SJCRH30 (cell line): ENCODE measurements at regions not wholly inside any gene's neighbourhood (a gene's known extent, or its start where the extent isn't known, plus 50 kb on each side); places are given as distances from the start of the nearest gene placed in this dataset.
"Not testable (repeated sequence)": the region's sequence is repeated elsewhere in the genome, so short reads cannot be mapped to it uniquely, and the experiment has no call there.

Experiments
- DNase-seq, 2 experiments: peaks; one replicate each; pipeline ENCODE4 v3.0.0-alpha.2; 2015 to 2020
- H3K27ac ChIP-seq: fragments of 250-450 bp; sonication (Bioruptor Pico); 2 replicates; pipeline ENCODE4 v1.5.1; 2020; ENCODE audit warnings: mild to moderate bottlenecking, moderate library complexity
- H3K27me3 ChIP-seq: fragments of 250-450 bp; sonication (Bioruptor Pico); 2 replicates; pipeline ENCODE4 v1.5.1; 2020; ENCODE audit warnings: mild to moderate bottlenecking, moderate library complexity
- H3K36me3 ChIP-seq: fragments of 250-450 bp; sonication (Bioruptor Pico); 2 replicates; pipeline ENCODE4 v1.5.1; 2020; ENCODE audit warnings: mild to moderate bottlenecking, moderate library complexity
- H3K4me1 ChIP-seq: fragments of 250-450 bp; sonication (Bioruptor Pico); 2 replicates; pipeline ENCODE4 v1.5.1; 2020; ENCODE audit warnings: mild to moderate bottlenecking, moderate library complexity
- H3K4me3 ChIP-seq: fragments of 250-450 bp; sonication (Bioruptor Pico); 2 replicates; pipeline ENCODE4 v1.5.1; 2020; ENCODE audit warnings: mild to moderate bottlenecking, moderate library complexity
- H3K9me3 ChIP-seq: fragments of 250-450 bp; sonication (Bioruptor Pico); replicated peaks from 2 replicates; pipeline ENCODE4 v1.5.1; 2020; ENCODE audit warnings: mild to moderate bottlenecking, moderate library complexity

DNA sequence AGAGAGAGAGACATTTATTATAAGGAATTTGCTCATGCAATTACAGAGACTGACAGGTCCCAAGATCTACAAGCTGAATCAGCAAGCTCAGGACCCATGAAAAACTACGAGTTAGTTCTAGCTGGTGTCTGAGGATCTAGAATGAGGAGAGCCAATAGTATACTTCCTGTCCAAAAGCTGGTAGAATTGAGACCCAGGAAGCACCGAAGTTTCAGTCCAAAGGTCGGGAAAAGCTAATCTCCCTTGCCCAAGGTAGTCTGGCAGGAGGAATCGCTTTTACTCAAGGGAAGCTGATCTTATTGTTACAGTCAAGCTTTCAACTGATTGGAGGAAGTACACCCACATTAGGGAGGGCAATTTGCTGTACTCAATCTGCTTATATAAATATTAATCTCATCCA is 389.6 kb downstream of the ADCYAP1 start:
- no peak for DNase-seq
- Histone ChIP-seq H3K36me3 (no peaks in the 10 kb centered on the region), H3K27ac (no peak overlapping the region), H3K27me3 (no peaks in the 10 kb centered on the region), H3K4me3 (no peak overlapping the region), H3K4me1 (no peaks in the 10 kb centered on the region), H3K9me3 (no peaks in the 10 kb centered on the region)

DNA sequence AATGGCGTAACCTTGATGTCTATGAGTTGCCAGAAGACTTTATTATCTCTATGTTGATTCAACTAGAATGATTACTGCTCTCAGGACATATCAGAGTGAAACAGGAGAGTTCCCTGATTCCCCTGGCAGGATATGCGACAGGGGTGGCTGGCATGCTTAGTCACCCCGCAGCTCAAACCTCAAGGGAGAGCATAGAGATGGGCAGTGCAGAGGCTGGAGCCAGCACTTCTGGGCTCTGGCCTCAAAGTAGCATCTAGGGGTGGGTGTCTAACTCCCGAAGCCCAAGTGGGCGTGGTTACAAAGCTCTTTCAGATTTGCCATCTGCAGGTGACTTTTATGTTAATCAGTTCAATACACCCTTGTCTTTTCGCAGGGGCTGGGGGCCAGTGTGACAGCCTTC is 391.6 kb downstream of the ADCYAP1 start:
- H3K4me1 ChIP-seq = no peaks in the 10 kb centered on the region
- no peak overlapping the region for H3K27ac ChIP-seq
- H3K4me3 ChIP-seq = no peak overlapping the region
- no peaks in the 10 kb centered on the region for H3K27me3 ChIP-seq
- no peaks in the 10 kb centered on the region for H3K36me3 ChIP-seq
- DNase-seq = no peak
- H3K9me3 ChIP-seq = no peaks in the 10 kb centered on the region

DNA sequence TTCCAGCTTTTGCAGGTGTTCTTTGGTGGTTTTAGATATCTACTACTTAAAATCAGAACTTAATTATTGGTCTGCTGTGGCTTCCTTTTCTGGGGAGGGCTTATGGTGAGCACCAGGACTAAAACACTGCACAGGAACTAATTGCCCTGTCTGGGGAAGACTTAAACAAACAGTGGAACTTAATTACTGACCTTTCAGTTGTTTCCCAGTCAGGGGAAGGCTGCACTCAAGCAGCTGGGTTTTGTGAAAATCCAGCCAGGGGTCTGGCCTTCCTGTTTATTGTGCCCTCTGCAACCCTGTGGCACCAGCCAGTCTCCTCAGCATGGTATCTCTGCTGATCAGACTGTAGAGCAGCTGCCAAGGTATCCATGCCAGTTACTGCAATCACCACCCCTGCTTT is 398.2 kb downstream of the ADCYAP1 start:
- no peaks in the 10 kb centered on the region for H3K27me3 ChIP-seq
- H3K36me3 ChIP-seq = no peaks in the 10 kb centered on the region
- no peaks in the 10 kb centered on the region for H3K9me3 ChIP-seq
- DNase-seq = no peak
- H3K4me1 ChIP-seq = no peaks in the 10 kb centered on the region
- no peak overlapping the region for H3K4me3 ChIP-seq
- no peak overlapping the region for H3K27ac ChIP-seq

DNA sequence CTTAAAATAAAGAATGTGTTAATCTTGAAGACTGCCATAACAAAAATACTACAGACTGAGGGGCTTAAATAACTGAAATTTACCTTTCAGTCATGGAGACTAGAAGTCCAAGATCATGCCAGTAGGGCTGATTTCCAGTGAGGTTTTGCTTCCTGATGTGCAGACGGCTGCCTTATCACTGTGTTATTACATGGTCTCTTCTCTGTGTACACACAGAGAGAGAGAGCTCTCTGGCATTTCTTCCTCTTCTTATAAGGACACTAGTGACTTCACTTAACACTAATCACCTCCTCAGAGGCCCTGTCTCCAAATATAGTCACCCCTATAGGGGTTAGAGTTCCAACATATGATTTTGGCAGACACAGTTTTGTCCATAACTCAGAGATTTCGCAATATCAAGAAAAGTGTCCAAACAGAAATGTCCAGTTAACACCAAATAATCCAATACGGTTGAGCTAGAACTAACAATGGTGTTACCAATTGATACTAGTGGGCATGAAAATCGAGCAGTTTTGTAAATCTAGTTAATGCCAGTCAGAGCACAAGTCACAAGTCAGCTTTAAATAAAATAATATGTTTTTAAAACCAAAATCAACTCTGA is 399.8 kb downstream of the ADCYAP1 start:
- no peaks in the 10 kb centered on the region for H3K27me3 ChIP-seq
- H3K27ac ChIP-seq = no peak overlapping the region
- no peaks in the 10 kb centered on the region for H3K36me3 ChIP-seq
- no peaks in the 10 kb centered on the region for H3K9me3 ChIP-seq
- no peaks in the 10 kb centered on the region for H3K4me1 ChIP-seq
- H3K4me3 ChIP-seq = no peak overlapping the region
- no peak for DNase-seq

DNA sequence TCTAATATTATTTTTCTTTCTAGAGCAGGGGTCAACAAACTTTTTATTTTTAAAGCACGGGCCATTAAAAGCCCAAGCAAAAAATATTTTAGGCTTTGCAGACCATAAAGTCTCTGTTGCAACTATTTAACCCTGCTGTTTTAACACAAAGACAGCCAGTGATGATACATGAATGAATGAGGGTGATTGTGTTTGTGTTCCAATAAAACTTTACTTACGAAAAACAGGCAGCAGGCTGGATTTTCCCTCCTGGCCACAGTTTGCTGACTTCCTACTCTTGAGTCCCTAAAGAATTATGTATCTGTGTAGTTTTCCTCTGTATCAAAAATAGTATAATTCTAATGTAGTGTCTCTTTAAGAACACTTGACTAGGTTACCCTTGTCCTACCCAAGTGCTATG is 402.0 kb downstream of the ADCYAP1 start:
- Histone ChIP-seq H3K36me3 (no peaks in the 10 kb centered on the region), H3K9me3 (no peaks in the 10 kb centered on the region), H3K4me1 (no peaks in the 10 kb centered on the region), H3K27ac (no peak overlapping the region), H3K27me3 (no peaks in the 10 kb centered on the region), H3K4me3 (no peak overlapping the region)
- DNase-seq = no peak

DNA sequence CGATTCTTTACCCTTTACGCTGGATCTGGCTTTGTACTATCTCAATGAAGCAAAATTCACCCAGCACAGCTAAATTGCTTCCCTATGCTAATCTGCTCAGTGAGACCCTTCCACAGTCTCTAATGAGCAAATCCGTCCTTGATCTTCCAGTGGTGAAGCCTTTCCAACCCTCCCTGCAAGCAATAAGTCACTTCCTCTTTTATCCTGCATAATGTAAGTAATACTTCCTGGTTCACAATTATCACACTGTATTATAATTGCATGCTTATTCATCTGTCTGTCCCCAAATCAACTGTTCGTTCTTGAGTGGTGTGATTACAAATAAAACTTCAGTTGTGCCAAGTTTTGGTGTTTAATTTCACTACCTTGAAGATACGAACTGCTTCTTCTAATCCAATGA is 404.0 kb downstream of the ADCYAP1 start:
- H3K4me1 ChIP-seq = no peaks in the 10 kb centered on the region
- no peaks in the 10 kb centered on the region for H3K9me3 ChIP-seq
- no peak for DNase-seq

DNA sequence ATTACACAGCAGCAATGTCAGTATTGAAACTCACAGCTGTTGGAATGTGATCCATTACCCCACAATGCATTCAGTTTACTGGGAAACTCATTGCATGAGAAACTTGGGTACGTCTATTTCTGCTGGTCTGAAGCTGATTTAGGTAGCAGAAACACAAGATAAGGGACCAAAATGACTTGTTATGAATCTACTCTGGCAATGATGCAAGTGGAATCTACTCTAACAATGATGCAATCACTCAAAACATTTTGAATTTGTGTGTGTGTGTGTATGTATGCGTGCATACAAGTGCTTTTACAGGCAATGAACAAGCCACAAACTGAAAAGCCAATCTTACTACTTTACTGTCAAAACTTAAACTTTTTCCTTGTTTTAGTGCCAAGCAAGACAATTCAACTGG is 406.7 kb downstream of the ADCYAP1 start:
- DNase-seq = no peak
- Histone ChIP-seq H3K4me1 (no peaks in the 10 kb centered on the region), H3K4me3 (no peak overlapping the region), H3K27ac (no peak overlapping the region), H3K27me3 (no peaks in the 10 kb centered on the region), H3K9me3 (no peaks in the 10 kb centered on the region), H3K36me3 (no peaks in the 10 kb centered on the region)

More for the DNA sequence above, 404.0 kb downstream of the ADCYAP1 start:
- Histone ChIP-seq H3K36me3 (no peaks in the 10 kb centered on the region), H3K27me3 (no peaks in the 10 kb centered on the region), H3K27ac (no peak overlapping the region), H3K4me3 (no peak overlapping the region)

DNA sequence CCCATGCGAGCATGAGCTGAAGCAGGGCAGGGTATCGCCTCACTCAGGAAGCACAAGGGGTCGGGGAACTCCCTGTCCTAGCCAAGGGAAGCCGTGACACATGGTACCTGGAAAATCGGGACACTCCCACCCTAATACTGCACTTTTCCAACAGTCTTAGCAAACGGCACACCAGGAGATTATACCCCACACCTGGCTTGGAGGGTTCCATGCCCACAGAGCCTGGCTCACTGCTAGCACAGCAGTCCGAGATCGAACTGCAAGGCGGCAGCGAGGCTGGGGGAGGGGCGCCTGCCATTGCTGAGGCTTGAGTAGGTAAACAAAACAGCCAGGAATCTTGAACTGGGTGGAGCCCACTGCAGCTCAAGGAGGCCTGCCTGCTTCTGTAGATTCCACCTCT is 430.7 kb downstream of the ADCYAP1 start:
- not testable (repeated sequence) for H3K36me3 ChIP-seq, H3K9me3 ChIP-seq, H3K27me3 ChIP-seq, H3K4me3 ChIP-seq, H3K4me1 ChIP-seq, DNase-seq, H3K27ac ChIP-seq

DNA sequence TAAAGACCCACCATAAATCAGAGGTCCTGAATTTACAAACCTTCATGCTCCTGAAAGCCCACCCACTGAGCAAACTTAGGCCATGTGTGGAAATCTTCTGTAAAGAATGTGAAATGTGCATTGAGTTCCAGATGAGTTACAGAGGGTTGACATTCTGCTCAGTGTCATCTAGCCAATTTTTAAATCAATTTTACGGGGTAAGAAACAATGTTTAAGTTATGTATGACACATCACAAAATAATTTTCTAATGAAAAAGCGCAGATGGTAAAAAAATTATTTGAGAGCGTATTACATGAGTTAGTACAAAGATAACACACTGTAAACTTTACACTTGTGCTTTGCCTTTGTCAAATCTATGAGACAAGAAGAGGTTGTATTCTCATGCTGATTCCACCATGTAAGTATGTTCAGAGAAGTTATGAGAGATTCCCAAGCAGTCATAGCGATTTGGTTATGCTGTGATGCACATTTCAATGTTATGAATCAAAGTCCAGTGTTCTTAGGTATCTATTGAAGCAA is 446.3 kb downstream of the ADCYAP1 start:
- H3K9me3 ChIP-seq = no peaks in the 10 kb centered on the region
- no peak overlapping the region for H3K4me3 ChIP-seq
- no peak overlapping the region for H3K27ac ChIP-seq
- no peaks in the 10 kb centered on the region for H3K27me3 ChIP-seq
- no peaks in the 10 kb centered on the region for H3K36me3 ChIP-seq
- no peak for DNase-seq
- H3K4me1 ChIP-seq = no peaks in the 10 kb centered on the region

DNA sequence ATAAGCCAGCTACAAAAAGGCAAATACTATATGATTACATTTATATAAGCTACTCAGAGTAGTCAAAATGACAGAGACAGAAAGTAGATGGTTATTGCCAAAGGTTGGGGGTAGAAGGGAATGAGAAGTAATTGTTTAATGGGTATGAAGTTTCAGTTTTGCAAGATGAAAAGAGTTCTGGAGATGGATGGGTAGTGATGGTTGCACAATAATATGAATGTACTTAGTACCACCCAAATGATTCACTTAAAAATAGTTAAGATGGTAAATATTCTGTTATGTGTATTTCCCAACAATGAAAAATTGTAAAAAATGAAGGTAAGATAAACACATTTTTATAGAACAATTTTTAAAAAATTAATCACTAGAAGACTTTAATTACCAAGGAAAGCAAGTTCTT is 448.4 kb downstream of the ADCYAP1 start:
- Histone ChIP-seq H3K27ac (no peak overlapping the region), H3K36me3 (no peaks in the 10 kb centered on the region), H3K4me3 (no peak overlapping the region), H3K9me3 (no peaks in the 10 kb centered on the region), H3K4me1 (no peaks in the 10 kb centered on the region), H3K27me3 (no peaks in the 10 kb centered on the region)
- no peak for DNase-seq

DNA sequence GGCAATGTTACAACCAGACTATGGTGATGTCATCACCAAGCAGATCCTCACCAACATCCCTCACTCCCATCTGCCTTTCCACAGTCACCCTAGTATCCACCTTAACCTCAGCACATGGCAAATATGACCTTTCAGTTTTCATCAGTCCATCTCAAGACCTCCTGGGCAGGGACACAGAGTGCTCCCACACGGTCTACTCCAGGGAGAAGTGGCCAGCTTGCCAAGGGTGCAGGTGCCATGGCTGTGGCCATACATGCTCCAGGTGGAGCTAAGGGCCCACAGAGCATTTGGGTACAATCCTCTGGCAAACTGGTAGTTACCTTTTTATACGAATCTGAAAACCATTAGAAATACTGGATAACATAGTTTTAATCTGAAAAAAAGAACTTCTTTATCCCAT is 453.1 kb downstream of the ADCYAP1 start:
- H3K27ac ChIP-seq = no peak overlapping the region
- no peaks in the 10 kb centered on the region for H3K9me3 ChIP-seq
- H3K4me1 ChIP-seq = no peaks in the 10 kb centered on the region
- no peak for DNase-seq
- no peak overlapping the region for H3K4me3 ChIP-seq
- no peaks in the 10 kb centered on the region for H3K27me3 ChIP-seq
- no peaks in the 10 kb centered on the region for H3K36me3 ChIP-seq

DNA sequence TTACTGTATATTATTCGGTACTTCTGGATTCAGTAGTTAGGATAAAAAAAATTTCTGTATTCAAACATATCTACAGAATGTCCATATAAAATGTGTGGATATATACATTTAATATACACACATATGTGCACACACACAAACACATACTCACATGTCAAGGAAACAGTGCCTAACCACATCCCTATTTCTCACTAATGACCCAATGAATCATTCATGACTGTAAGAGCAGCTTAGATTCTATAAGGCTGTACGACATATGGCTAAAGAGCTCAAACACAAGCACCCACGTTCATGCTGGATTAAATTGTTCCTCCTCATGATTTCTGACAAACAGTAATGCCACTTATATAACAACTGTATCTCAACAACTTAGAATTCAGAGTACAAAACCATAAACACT is 457.3 kb downstream of the ADCYAP1 start:
- H3K27me3 ChIP-seq = no peaks in the 10 kb centered on the region
- no peaks in the 10 kb centered on the region for H3K4me1 ChIP-seq
- no peaks in the 10 kb centered on the region for H3K9me3 ChIP-seq

DNA sequence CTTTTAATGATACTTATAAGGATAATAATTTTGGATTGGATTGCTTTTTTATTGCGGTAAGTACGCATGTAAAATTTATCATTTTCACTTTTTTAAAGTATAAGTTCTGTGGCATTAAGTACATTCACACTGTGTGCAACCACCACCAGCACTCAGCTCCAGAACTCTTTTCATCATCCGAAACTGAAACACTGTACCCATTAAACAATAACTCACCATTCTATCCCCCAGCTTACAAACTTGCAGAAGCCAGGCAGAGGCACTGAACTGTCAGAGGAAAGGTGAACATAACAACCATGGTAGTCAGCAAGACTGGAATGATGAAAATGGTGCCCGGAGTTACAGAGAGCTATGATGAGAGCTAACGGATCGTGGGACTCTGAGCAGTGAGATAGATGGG is 465.9 kb downstream of the ADCYAP1 start:
- DNase-seq = no peak
- H3K9me3 ChIP-seq = no peaks in the 10 kb centered on the region

More for the DNA sequence above, 457.3 kb downstream of the ADCYAP1 start:
- H3K36me3 ChIP-seq = no peaks in the 10 kb centered on the region
- H3K27ac ChIP-seq = no peak overlapping the region
- H3K4me3 ChIP-seq = no peak overlapping the region
- no peak for DNase-seq

DNA sequence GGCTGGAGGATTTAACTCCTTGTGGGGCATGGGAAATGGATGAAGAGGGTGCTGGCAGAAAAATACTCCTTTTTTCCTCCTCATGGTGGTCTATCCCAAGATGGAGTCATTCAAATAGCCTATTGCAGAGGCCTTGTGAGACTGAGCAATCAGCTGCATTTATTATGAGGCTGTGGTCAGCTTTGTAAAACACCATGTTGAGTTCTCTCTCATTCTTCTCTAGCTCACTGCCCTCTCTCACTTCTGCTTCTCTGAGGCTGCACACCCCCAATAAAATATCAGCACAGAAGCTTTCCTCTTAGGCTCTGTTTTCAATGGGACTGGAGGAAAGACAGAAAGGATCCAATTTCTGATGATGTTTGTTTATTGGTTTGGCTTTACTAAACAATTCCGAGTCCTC is 467.1 kb downstream of the ADCYAP1 start:
- no peak overlapping the region for H3K4me3 ChIP-seq
- no peaks in the 10 kb centered on the region for H3K36me3 ChIP-seq
- no peaks in the 10 kb centered on the region for H3K4me1 ChIP-seq
- H3K9me3 ChIP-seq = no peaks in the 10 kb centered on the region
- no peaks in the 10 kb centered on the region for H3K27me3 ChIP-seq
- no peak for DNase-seq
- H3K27ac ChIP-seq = no peak overlapping the region

More for the DNA sequence above, 465.9 kb downstream of the ADCYAP1 start:
- Histone ChIP-seq H3K27me3 (no peaks in the 10 kb centered on the region), H3K4me3 (no peak overlapping the region), H3K27ac (no peak overlapping the region), H3K4me1 (no peaks in the 10 kb centered on the region), H3K36me3 (no peaks in the 10 kb centered on the region)

DNA sequence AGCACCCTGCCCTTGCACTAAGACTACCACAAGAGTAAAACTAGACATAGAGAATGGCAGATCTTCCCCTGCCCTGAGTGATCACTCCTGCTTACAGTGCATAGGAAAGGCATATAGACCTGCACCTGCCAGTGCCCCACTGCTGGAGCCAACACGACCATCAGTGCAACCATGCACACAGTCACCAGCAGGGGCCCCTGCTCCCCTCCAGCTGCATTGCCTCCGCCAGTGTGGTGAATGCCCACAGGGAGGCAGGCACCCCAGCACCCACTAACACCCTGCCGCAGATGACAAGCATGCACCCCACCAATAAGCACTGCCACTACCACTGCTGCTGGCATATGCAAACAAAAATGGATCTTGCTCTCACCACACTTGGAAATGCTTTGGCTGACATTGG is 478.8 kb downstream of the ADCYAP1 start:
- Histone ChIP-seq H3K9me3 (no peaks in the 10 kb centered on the region), H3K4me3 (no peak overlapping the region), H3K27me3 (no peaks in the 10 kb centered on the region), H3K4me1 (no peaks in the 10 kb centered on the region), H3K36me3 (no peaks in the 10 kb centered on the region), H3K27ac (no peak overlapping the region)
- DNase-seq = no peak

DNA sequence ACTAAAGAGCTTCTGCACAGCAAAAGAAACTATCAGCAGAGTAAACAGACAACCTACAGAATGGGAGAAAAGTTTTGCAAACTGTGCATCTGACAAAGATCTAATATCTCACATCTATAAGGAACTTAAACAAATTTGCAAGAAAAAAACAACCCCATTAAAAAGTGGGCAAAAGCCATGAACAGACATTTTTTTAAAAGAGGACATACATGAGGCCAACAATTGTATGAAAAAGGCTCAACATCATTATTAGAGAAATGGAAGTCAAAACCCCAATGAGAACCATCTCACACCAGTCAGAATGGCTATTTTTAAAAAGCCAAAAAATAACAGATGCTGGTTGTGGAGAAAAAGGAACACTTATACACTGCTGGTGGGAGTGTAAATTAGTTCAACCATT is 483.8 kb downstream of the ADCYAP1 start:
- not testable (repeated sequence) for H3K36me3 ChIP-seq, H3K27ac ChIP-seq, H3K4me1 ChIP-seq, H3K9me3 ChIP-seq, H3K4me3 ChIP-seq, DNase-seq, H3K27me3 ChIP-seq
